CD14-positive monocyte (primary cell): ENCODE measurements at regions not wholly inside any gene's neighbourhood (a gene's known extent, or its start where the extent isn't known, plus 50 kb on each side); places are given as distances from the start of the nearest gene placed in this dataset.

Experiments
- DNase-seq, 3 donors: peaks; one replicate each; pipeline ENCODE4 v3.0.0-alpha.2; 2011 to 2022
- H2AFZ ChIP-seq: 2 replicates; pipeline ENCODE4 v1.6.0; 2012; ENCODE audit warnings: mild to moderate bottlenecking, low read depth, low read length, inconsistent platforms; ENCODE audit not compliant: insufficient read depth, poor library complexity, severe bottlenecking
- H3K27ac ChIP-seq, 2 donors: 1 replicate in 1 of 2; 2 replicates in 1 of 2; pipeline ENCODE4 v1.5.1; 2012 to 2013; ENCODE audit warnings: low read length in 2 of 2, control low read depth in 1 of 2, inconsistent platforms in 1 of 2, low read depth in 1 of 2, mild to moderate bottlenecking in 1 of 2
- H3K27me3 ChIP-seq, 2 donors: one replicate each; pipeline versions ENCODE4 v1.6.0 to v1.6.1; 2011 to 2013; ENCODE audit warnings: low read length in 2 of 2; ENCODE audit not compliant: control insufficient read depth in 2 of 2, insufficient read depth in 2 of 2
- H3K36me3 ChIP-seq, 2 donors: replicated peaks in 1 of 2; 1 replicate in 1 of 2; 2 replicates in 1 of 2; pipeline versions ENCODE4 v1.5.1 to v1.6.1; 2012 to 2013; ENCODE audit warnings: low read length in 2 of 2, control low read depth in 1 of 2, inconsistent platforms in 1 of 2, mild to moderate bottlenecking in 1 of 2; ENCODE audit not compliant: insufficient read depth in 2 of 2, control insufficient read depth in 1 of 2
- H3K4me1 ChIP-seq, 2 donors: 1 replicate in 1 of 2; 2 replicates in 1 of 2; pipeline versions ENCODE4 v1.5.1 to v1.6.1; 2012 to 2013; ENCODE audit warnings: low read length in 2 of 2, control low read depth in 1 of 2, inconsistent platforms in 1 of 2, mild to moderate bottlenecking in 1 of 2, moderate library complexity in 1 of 2; ENCODE audit not compliant: insufficient read depth in 2 of 2, control insufficient read depth in 1 of 2
- H3K4me2 ChIP-seq: replicated peaks from 2 replicates; pipeline ENCODE3; 2012; ENCODE audit warnings: low read length, moderate library complexity, mild to moderate bottlenecking; ENCODE audit not compliant: poor library complexity, severe bottlenecking; ENCODE audit errors: extremely low read depth
- H3K4me3 ChIP-seq, 3 experiments: fragments of 200-600 bp in 1 of 3; sonication (generic) in 1 of 3; replicated peaks in 1 of 3; 1 replicate in 2 of 3; 2 replicates in 1 of 3; pipeline ENCODE4 v1.5.1; 2011 to 2013; ENCODE audit warnings: low read length in 3 of 3, mild to moderate bottlenecking in 3 of 3, control low read depth in 2 of 3, low read depth in 2 of 3, inconsistent platforms in 1 of 3, moderate library complexity in 1 of 3
- H3K79me2 ChIP-seq: 2 replicates; pipeline ENCODE4 v1.6.0; 2012; ENCODE audit warnings: mild to moderate bottlenecking, control low read depth, inconsistent platforms, low read length, moderate library complexity; ENCODE audit not compliant: insufficient read depth
- H3K9ac ChIP-seq: 2 replicates; pipeline ENCODE4 v1.6.0; 2017; ENCODE audit warnings: low read length, mild to moderate bottlenecking; ENCODE audit not compliant: insufficient read depth, poor library complexity, severe bottlenecking
- H3K9me3 ChIP-seq, 2 donors: replicated peaks in 1 of 2; 1 replicate in 1 of 2; 2 replicates in 1 of 2; pipeline versions ENCODE4 v1.5.1 to v1.6.1; 2012 to 2013; ENCODE audit warnings: low read length in 2 of 2, control low read depth in 1 of 2; ENCODE audit not compliant: control insufficient read depth in 1 of 2, insufficient read depth in 1 of 2
- H4K20me1 ChIP-seq: 2 replicates; pipeline ENCODE4 v1.6.0; 2012; ENCODE audit warnings: mild to moderate bottlenecking, low read length, control low read depth, moderate library complexity; ENCODE audit not compliant: insufficient read depth
- H3K27ac Mint-ChIP-seq, 7 donors: one replicate each; pipeline ENCODE4 v1.8.0; 2020; ENCODE audit warnings: mild to moderate bottlenecking in 7 of 7, mixed read lengths in 7 of 7, moderate library complexity in 6 of 7, inconsistent platforms in 2 of 7
- H3K27me3 Mint-ChIP-seq, 3 donors: one replicate each; pipeline ENCODE4 v1.8.0; 2021 to 2022; ENCODE audit warnings: low read depth in 3 of 3, mild to moderate bottlenecking in 3 of 3, mixed read lengths in 3 of 3, moderate library complexity in 3 of 3, inconsistent platforms in 1 of 3
- H3K36me3 Mint-ChIP-seq, 2 donors: one replicate each; pipeline ENCODE4 v1.8.0; 2020; ENCODE audit warnings: mixed read lengths in 2 of 2, inconsistent platforms in 1 of 2, mild to moderate bottlenecking in 1 of 2
- H3K4me1 Mint-ChIP-seq: one replicate; pipeline ENCODE4 v1.8.0; 2020; ENCODE audit warnings: mild to moderate bottlenecking, mixed read lengths
- H3K4me3 Mint-ChIP-seq, 2 donors: one replicate each; pipeline ENCODE4 v1.8.0; 2020; ENCODE audit warnings: mild to moderate bottlenecking in 2 of 2, mixed read lengths in 2 of 2, moderate library complexity in 1 of 2
- H3K9me3 Mint-ChIP-seq, 7 donors: one replicate each; pipeline ENCODE4 v1.8.0; 2020 to 2022; ENCODE audit warnings: mixed read lengths in 7 of 7, mild to moderate bottlenecking in 6 of 7, moderate library complexity in 6 of 7, inconsistent platforms in 2 of 7
- WGBS: methylation state at CpG from one replicate; pipeline ENCODE4 v1.1.5; 2013; ENCODE audit warnings: missing lambda C conversion rate; ENCODE audit not compliant: insufficient coverage; 5-methylcytosine and 5-hydroxymethylcytosine counted together
- intact Hi-C, 2 donors: fragments of 100-400 bp; cut with micrococcal nuclease; formaldehyde crosslinking; loops; one replicate each; pipeline versions ENCODE4 v1.15.0 to v1.15.1; 2023
- TF ChIP-seq, protein P1 (sequence below): fragments of 200-600 bp; IDR thresholded peaks from one replicate; pipeline ENCODE4 v1.8.0; 2022; ENCODE audit warnings: antibody characterized with exemption, mild to moderate bottlenecking

DNA sequence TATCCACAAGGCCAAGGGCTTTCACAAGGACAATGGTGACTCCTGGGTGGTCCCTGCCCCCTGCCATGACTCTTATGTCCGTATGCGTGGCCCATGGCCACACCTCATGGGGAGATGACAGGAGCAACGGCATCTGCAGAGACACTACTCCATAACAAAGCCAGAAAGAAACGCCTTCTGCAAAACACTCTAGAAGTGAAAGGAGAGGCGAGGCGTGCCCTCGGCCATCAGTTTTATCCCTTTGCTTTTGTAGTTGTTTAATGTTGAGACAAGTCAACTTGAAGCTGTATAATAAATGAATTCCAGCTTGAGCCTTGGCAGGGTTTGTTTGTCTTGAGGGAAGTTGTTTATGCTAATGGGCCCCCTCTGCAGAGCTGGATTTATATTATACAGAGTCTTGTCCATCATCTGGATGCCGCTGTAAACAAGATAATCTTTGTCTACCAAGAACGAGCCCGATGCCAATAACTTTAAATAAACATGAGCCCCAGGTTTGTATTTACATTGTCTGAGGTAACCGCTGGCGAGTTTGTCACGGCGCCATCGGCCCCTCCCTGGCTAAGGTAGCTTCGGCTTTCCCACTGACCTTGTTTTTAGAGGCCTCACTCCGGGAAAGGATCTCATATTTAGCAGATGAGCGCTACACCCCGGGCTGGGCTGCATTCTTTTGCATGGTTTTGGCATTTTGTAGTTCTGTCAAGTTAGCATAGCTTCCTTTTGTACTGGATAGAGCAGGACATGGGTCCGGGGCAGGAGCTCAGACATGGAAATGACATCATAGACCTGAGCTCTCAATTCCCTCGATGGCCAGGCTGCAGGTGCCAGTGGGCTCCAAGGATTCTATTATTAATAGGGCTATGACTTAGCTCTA is 165.3 kb downstream of the ERCC6L2 start:
- DNase-seq: no peak
- 89% methylated on average over 19 of the region's 21 CpGs for WGBS
- Histone ChIP-seq H3K4me2 (no peak overlapping the region), H3K4me1 (no peaks in the 10 kb centered on the region), H3K9me3 (peaks cover 13 to 29% of the 10 kb centered on the region in 2 donors), H2AFZ (no peak overlapping the region), H4K20me1 (no peaks in the 10 kb centered on the region), H3K27ac (no peak overlapping the region), H3K36me3 (no peaks in the 10 kb centered on the region), H3K79me2 (no peaks in the 10 kb centered on the region), H3K4me3 (no peak overlapping the region), H3K9ac (no peak overlapping the region), H3K27me3 (no peaks in the 10 kb centered on the region)
- TF ChIP-seq, protein P1, sequence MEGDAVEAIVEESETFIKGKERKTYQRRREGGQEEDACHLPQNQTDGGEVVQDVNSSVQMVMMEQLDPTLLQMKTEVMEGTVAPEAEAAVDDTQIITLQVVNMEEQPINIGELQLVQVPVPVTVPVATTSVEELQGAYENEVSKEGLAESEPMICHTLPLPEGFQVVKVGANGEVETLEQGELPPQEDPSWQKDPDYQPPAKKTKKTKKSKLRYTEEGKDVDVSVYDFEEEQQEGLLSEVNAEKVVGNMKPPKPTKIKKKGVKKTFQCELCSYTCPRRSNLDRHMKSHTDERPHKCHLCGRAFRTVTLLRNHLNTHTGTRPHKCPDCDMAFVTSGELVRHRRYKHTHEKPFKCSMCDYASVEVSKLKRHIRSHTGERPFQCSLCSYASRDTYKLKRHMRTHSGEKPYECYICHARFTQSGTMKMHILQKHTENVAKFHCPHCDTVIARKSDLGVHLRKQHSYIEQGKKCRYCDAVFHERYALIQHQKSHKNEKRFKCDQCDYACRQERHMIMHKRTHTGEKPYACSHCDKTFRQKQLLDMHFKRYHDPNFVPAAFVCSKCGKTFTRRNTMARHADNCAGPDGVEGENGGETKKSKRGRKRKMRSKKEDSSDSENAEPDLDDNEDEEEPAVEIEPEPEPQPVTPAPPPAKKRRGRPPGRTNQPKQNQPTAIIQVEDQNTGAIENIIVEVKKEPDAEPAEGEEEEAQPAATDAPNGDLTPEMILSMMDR: no peak
- Mint-ChIP-seq H3K4me3 (no peak overlapping the region), H3K4me1 (no peaks in the 10 kb centered on the region), H3K27me3 (peaks cover 0 to 8% (median 4%) of the 10 kb centered on the region in 3 donors), H3K9me3 (peaks cover 26 to 37% (median 32%) of the 10 kb centered on the region in 7 donors), H3K36me3 (no peaks in the 10 kb centered on the region), H3K27ac (no peak overlapping the region)
- intact Hi-C loops: no loop called here

DNA sequence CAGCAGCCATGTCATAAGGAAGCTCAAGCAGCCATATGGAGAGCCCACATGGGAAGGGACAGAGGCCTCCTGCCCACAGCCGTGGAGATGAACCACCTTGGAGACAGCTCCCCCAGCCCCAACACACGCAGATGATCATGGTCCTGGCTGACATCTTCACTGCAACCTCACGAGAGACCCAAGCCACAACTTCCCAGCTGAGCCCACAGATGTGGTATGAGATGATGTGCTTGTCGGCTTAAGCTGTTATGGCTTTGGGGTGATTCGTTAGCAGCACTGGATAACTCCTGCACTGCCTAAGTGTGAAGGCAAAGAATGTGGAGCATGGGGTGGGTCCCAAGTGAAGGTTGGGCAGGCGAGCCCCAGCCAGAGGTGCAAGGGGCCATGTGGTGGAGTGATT is 163.4 kb downstream of the ERCC6L2 start:
- Histone ChIP-seq H3K27me3 (no peaks in the 10 kb centered on the region), H4K20me1 (no peaks in the 10 kb centered on the region), H3K36me3 (no peaks in the 10 kb centered on the region), H3K4me3 (no peak overlapping the region), H2AFZ (no peak overlapping the region), H3K9me3 (peaks cover 20 to 37% of the 10 kb centered on the region in 2 donors), H3K9ac (no peak overlapping the region), H3K4me2 (no peak overlapping the region), H3K27ac (no peak overlapping the region), H3K79me2 (no peaks in the 10 kb centered on the region), H3K4me1 (no peaks in the 10 kb centered on the region)
- no peak overlapping the region for H3K27ac Mint-ChIP-seq
- peaks cover 34 to 46% (median 40%) of the 10 kb centered on the region in 7 donors for H3K9me3 Mint-ChIP-seq
- H3K4me3 Mint-ChIP-seq: no peak overlapping the region
- peaks cover 2 to 11% (median 3%) of the 10 kb centered on the region in 3 donors for H3K27me3 Mint-ChIP-seq
- intact Hi-C loops: no loop called here
- H3K36me3 Mint-ChIP-seq: no peaks in the 10 kb centered on the region
- H3K4me1 Mint-ChIP-seq: no peaks in the 10 kb centered on the region
- TF ChIP-seq, protein P1: no peak
- no peak for DNase-seq
- 71% methylated on average over 4 of the region's 6 CpGs for WGBS
